GM11168 (cell line): ENCODE measurements at regions not wholly inside any gene's neighbourhood (a gene's known extent, or its start where the extent isn't known, plus 50 kb on each side); places are given as distances from the start of the nearest gene placed in this dataset.
"Not testable (repeated sequence)": the region's sequence is repeated elsewhere in the genome, so short reads cannot be mapped to it uniquely, and the experiment has no call there.

Experiments used
- in situ Hi-C: fragments of 300-500 bp; cut with MboI; formaldehyde crosslinking; loops from one replicate; pipeline ENCODE4 v1.12.0; 2022; ENCODE audit warnings: low sequenced_read_pairs; ENCODE audit not compliant: unreplicated experiment

DNA sequence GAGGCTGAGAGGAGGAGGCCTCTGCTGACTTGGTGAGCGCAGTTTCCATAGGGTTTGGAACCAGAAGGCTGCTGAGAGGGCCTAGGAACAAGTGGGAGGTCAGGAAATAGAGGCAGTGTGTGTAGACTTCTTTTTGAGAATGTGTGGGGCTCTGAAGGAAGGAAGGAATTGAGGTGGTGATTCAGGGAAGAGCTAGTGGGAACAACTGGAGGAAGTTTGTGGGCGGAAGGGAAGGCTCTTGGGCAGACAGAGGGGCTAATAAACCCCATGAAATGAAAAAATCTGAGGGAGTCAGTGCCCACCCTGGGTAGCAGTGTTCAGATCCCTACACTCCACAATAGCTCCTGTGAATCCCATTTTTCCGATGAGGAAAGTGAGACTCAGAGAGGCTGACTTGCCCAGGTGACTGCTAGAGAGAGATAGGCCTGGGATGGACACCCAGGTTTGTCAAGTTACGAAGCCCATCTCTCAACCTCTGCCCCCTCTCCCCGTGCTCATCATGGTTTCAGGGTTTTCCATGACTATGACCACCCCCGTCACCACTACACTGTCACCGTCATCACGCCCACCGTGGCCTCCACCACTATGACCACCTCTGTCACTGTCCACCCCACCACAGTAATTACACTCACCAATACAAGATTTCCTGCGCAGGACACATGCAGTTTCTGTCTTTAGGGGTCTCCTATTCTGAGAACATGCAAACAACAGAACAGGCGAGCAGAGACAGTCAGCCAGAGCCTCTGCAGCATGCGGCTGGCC lies 106.4 kb downstream of the MRPL14 start:
- in situ Hi-C loops, result no loop called here

DNA sequence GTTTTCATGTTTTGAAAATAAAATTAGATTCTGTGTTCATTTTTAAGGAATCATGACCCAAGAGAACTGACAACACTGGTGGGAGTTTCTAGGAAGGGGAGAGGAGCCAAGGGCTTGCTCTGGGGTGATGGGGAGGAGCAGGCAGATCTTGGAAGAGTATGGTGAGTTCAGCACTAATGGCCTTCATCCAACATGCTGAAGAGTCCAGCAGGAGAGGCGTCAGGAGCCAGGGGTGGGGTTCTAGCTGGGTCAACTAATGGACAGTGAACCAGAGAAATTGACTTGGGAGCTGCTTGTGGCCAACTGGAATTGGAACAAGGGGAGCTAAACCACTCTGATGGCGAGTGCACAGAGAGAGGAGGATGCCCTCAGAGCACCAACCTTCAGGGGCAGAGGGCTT lies 107.1 kb downstream of the MRPL14 start:
- in situ Hi-C loops, result no loop called here

DNA sequence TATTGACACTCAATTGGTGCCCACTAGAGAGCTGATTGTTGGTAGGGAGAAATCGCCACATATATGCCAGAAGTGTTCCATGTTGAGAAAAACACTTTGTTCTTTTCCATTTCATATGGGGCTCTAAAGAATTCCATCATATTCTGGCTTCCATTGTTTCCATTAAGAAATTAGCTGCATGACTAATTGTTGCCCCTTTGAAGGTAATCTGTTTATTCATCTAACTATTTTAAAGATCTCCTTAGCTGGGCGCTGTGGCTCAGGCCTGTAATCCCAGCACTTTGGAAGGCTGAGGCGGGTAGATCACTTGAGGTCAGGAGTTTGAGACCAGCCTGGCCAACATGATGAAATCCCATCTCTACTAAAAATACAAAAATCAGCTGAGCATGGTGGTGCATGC lies 109.9 kb downstream of the MRPL14 start:
- in situ Hi-C loops, result not testable (repeated sequence)

DNA sequence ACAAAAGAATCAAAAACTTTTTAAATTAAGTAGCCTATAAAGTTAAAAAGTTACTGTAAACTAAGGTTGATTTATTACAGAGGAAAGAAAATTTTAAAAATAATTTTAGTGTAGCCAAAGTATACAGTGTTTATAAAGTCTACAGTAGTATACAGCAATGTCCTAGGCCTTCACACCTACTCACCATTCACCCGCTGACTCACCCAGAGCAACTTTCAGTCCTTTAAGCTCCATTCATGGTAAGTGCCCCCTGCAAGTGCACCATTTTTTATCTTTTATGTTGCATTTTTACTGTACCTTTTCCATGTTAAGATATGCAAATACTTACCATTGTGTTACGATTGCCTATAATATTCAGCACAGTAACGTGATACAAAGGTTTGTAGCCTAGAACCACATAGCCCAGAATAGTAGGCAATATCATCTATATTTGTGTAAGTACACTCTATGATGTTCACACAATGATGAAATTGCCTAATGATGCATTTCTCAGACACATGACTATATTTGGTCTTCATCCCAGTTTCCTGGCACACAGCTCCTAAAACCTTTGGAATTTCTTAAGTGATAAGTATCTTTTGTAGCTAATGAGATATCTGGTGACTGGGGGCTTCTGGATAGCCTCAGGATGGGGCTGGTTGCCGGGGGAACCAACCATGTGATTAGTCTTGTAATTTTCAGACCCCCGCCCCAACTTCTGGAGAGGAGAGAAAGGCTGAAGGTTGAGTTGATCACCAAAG lies 111.0 kb downstream of the MRPL14 start:
- in situ Hi-C loops, result no loop called here

DNA sequence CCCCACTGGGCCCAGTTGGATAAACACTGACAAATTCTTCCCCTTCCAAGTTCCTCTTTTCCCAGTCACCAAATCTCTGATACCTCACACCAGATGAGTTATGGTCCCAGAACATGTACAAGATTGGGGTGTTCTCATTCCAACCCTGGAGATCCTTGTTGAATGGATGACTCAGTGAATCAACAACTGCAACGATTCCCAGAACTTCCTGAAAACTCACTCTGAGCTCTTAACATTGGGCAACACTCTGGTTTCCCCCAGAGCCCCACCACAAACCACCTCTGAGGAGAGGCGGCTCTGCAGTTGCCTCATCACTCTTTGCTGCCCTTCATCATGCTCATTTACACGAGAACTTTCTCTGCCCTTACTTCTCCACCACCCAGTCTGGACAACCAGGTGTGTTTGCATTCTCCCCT lies 115.2 kb downstream of the MRPL14 start:
- in situ Hi-C loops, result no loop called here

DNA sequence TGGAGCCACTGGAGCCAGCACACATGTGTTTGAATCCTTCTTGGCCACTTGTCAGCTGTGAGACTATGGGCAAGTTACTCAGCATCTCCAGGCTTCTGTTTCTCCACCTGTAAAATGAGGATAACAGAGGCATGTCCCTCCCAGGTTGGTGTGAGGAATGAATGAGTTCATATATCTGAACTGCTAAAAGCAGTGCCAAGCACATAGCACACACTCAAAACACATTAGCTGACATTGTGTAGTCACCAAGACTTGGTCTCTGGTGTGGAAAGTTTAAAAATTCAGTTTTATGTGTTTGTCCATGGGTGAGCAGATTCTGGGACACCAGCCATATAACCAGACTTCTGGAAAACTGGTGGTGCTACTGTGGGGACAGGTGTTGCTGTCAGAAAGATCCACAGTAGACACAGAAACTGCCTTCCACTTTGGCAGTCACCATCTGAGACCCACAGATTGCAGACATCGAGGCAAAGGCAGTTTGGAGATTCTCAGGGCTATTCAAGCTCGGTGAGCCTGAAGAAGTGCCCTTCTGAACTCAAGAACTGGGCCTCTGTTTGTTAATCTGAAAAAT lies 115.8 kb downstream of the MRPL14 start:
- in situ Hi-C loops, result no loop called here

DNA sequence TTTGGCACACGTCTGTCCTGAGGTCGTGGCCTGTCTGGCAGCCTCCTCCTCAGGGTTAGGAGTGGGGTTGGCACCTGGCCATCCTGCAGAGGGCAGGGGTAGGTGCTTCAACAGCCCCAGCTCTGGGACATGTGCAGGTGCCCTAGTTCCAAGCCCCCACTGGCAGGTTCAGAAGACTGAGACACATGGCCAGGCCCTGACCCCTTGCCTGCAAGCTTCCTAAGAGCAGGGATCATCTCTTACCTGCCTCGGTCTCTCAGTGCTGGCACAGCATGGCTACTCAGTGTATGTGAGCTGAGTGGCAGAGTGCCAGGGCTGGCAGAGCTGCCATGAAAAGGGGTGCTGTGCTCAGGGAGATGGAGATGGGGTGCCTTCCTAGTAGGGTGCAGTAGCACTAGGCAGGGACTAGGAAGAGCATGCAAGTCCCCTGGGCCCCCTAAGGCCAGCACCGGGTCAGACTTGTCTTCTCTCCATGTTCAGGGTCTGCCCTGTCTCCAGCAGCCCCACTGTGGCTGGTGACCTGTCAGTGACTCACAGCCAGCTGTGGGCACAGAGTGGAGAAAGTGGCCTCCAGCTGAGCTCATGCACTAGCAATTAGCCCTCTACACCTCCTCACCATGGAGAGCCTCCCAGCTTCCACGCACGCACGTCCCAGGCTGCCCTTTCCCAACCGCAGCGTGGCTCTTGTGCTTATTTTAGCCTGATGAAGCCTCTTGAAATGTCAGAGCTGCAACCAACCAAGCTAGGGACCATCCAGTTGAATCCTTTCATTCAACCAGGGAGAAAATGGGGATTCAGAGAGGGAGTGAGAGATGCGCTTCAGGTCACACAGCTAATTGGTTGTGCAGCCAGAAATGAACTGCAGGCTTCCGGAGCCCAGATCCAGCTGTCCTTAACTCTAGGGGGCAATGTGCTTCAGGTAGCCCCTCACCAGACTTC lies 116.6 kb downstream of the MRPL14 start:
- in situ Hi-C loops, result no loop called here

DNA sequence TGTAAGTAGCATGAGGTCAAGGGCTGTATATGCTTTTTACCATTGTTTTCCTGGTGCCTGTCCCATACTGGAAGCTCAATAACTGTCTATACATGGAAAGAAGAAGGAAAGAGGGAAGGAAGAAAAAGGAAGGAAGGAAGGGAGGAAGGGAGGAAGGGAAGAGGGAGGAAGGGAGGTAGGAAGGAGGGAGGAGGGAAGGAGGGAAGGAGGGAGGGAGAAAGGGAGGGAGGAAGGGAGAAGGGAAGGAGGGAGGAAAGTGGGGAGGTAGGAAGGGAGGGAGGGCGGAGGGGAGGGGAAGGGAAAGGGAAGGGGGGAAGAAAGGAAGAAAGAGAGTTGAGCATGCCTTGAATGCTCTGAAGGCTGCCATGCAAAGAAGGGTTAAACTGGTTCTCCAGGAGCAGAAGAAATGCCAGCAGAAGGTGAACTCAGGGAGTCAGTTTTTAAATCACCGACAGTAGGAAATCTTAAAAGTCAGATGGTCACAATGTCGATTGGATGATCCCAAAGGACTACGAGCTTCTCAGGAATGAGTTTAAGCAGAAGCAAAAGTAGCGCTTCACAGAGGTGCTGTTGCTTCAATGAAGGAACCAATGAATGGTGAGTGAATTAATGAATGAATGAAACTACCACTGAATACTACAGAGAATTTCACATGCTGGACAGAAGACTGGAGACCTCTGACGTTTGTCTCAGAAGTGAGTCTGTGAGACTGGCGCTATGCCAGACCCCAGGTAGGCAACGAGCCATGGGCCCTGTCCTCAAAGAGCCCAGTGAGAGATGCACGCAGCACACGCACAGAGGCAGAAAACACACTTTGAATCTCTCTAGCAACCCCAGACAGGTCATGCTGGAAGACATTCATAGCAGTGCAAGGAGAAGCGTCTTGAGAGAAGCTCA lies 117.6 kb downstream of the MRPL14 start:
- in situ Hi-C loops, result no loop called here

DNA sequence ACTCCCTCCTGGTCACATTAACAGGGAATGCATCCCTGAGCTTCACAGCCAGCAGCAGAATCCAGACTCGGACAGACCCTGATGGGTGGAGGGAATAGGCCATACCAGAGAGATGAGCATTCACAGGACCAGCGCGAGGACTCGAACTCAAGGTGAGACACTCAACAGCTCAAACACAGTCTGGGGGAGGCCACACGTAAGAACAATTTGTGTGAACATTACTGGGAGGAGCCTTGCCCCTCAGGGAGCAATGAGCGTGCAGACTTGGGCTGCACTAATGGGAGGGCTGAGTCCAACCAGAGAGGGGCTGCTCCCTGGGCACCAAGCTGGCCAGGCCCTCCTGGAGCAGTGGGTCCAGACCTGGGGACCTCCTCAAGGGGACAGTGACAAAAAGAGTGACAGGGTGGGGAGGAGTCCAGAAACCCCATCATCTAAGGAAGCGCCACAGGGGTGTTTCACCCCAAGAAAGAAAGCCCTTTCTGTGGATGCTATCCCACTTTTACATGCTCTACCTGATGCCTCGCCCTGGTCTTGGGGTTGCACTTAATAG lies 118.4 kb downstream of the MRPL14 start:
- in situ Hi-C loops, result no loop called here

DNA sequence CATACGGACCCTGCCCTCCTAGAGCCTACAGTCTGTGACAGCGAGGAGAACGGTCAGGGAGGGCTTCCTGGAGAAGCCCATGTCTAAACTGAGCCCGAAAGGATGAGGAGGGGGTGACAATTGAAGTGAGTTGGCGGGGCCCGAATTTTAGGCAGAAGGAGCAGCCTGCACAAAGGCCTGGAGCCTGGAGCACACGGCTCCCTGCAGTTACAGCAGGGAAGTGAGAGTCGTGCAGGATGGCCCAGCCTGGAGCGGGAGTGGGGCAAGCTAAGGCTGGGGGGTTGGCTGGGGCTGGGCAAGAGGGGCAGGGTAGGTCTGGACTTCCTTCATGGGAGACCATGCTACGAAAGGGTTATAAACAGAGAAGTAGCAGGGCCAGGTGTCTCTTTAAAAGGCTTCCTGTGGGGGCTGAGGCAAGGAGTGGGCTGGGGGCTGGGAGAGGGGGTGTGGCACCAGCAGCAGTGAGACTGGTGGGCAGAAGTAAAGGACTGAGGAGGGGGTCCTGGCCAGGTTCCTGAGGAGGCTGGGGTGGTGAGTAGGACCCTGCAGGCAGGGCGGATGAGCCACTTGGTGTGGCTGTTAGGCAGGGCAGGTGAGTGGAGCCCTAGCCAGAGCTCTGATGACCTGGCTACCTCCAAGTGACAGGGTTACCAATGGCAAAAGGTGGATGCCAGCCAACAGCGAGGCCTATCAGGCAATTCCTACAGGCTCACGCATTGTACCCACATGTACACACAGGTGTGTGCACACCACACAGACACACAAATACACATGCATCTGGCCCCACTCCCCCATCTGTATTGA lies 119.2 kb downstream of the MRPL14 start:
- in situ Hi-C loops, result no loop called here

DNA sequence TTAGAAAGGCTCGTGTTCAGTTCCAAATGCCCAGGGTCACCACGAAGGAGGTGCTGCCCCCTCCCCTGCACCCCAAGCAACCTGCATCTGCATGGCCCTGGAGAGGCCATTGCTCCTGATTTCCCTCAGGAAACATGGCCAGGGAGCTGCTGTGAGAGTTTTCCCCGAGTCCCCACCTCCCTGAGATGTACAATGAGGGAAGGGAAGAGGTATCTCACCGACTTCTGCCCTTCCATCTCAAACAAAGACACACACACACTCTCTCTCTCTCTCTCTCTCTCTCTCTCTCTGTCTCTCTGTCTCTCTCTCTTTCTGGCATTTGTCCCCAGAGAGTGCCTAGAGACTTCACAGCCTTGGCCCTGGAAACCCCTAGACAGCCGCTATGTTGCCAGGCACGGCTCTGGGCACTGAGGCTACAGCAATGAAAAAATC lies 120.4 kb downstream of the MRPL14 start:
- in situ Hi-C loops, result no loop called here

DNA sequence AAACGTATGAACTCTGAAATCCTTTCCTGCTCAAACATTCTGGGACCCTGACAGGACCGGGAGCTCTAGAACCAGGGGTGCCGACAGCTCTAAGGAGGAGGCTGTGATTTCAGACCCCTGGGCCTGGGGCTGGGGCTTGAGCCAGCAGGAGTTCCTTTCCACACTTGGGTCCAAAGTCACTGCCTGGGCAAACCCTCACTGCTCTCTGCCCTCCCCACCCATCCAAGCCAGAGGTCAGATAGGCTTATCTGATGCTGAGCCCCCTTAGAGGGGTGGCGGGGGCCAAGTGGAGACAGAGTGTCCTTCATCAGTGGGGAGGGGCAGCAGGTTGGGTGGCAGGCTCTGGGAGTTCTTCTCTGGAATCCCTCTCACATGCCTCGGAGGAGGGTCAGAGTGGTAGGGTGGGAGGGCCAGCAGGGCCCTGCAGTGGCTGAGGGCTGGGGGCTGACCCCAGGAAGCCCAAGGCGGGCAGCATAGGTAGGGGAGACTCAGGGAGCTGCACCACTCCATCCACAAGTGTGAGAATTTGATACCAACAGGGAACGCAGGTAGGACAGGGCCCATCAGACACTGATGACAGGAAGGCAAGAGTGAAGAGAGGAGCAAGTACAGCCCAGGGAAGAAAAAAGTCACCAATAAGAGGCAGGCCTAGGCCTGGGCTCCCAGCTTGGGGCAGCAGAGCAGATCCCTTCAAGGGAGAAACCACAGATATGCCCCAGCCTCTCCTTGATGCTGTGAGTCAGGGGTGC lies 121.0 kb downstream of the MRPL14 start:
- in situ Hi-C loops, result no loop called here

DNA sequence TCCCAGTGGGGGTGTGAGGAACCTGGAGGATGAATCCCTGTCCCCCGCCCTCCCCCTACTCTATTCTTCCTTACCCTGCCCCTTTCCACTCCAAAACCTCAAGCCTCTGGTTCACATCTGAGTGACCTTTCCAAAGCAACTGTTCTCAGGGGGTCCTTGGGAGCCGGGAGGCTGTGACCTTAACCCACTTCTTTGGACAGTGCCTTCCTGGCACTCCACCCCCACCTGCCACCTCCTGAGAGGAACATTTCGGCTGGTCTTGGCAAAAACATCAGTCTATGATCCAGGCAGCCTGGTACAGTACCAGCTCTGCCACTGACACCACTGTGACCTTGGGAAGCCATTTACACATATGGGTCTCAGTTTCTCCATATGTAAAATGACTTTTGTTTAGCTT lies 121.7 kb downstream of the MRPL14 start:
- in situ Hi-C loops, result no loop called here

DNA sequence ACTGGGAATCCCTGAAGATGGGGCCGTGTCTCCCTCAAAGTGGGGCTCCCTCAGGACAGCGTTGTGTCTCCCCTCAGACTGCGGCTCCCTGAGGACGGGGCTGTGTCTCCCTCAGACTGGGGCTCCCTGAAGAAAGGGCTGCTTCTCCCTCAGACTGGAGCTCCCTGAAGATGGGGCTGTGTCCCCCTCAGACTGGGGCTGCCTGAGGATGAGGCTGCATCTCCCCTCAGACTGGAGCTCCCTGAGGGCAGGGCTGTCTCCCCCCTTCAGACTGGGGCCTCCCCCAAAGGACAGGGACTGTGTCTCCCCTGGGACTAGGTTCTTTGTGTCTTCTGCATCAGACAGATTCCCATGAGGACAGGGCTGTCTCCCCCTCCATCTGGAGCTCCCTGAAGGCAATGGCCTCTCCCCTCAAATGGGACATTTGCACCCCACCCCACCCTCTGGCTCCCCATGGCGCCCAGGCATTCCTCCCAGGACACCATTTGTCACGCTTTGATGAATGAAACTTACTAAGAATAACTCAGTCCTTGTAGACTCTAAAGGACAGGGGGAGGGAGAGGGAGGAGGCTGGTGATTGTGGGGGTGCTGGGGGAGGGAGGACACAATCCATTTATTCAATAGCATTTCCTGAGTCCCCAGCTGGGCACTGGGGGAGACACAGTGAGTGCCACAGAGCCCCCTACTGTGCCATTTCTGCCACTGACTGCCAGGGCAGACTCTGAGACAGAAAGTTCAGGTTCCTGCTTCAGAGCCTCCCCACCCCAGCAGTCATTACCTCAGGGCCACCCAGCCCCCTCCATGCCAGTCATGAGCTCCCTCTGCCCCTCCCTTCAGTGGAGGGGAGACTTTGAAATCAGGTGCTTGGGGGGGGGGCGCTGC lies 122.4 kb downstream of the MRPL14 start:
- in situ Hi-C loops, result no loop called here

DNA sequence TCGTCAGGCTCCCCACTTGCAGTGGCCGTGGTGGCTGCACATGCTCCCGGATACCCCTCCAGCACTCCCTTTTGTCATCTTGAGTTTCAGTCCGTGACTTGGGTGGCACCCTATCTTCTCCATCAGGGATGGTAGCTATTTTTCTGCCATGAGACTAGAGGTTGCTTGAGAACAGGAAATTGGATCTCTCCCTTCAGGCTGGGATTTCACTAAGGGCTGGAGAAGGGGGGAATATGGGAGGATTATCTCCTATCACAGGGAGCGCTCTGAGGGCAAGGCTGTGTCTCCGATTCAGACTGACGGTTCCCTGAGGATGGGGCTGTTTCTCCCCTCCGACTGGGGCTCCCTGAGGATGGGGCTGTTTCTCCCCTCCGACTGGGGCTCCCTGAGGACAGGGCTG lies 123.1 kb downstream of the MRPL14 start:
- in situ Hi-C loops, result no loop called here

DNA sequence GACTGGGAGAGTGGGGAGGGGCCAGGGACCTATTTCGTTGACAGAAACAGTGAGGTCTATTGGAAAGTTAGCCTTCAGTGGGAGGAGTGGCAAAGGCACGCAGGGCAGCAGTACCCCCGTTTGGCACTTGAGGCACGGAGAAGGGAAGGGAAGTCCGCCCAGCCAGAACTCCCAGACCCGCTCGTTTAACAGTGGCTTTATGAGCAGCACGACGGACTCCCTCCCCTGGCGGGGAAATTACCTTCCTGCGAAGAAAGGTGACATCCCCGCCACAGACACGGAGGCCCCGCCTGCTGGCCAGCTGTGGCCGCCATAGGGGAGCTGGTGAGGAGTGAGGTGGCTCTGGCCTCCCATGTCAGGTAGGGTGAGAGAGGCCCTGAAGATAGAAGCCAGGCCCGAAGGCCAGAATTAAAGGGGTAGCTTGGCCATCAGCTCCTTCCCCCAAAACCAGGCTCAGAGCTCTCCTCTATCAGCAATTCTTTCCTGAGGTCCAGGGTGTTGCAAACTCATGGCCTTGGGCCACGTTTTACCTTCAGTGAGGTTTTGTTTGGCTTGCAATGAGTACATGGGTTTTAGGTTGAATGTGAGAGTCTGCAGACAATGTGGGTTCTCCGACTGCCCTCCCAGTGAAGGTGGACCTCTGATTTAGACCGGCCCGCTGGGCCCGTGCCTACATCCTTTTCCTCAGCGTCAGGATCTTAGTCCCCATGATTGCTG lies 123.7 kb downstream of the MRPL14 start:
- in situ Hi-C loops, result no loop called here
